Activated CD4-positive, alpha-beta T cell treated with anti-CD3 and anti-CD28 coated beads for 24 hours (primary cell): ENCODE measurements at regions not wholly inside any gene's neighbourhood (a gene's known extent, or its start where the extent isn't known, plus 50 kb on each side); places are given as distances from the start of the nearest gene placed in this dataset.

Experiments
- DNase-seq, 2 donors: peaks; one replicate each; pipeline ENCODE4 v3.0.0-alpha.2; 2020; ENCODE audit warnings: low read depth in 2 of 2

DNA sequence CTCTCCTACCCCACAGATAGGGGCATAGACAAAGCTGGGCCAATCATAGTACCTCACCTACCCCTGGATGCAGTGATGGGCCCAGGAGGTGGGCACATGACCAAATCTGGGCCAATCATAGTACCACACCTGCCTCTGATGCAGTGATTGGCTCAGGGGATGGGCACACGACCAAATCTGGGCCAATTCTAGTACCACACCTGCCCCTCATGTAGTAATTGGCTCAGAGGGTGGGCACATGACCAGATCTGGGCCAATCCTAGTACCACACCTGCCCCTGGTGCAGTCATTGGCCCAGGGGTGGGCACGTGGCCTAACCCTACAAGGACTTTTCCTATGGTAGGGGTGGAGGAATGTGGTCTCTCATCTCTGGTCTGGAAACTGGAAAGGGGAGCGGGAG is 56.9 kb upstream of the MEF2A start:
- no peak for DNase-seq

DNA sequence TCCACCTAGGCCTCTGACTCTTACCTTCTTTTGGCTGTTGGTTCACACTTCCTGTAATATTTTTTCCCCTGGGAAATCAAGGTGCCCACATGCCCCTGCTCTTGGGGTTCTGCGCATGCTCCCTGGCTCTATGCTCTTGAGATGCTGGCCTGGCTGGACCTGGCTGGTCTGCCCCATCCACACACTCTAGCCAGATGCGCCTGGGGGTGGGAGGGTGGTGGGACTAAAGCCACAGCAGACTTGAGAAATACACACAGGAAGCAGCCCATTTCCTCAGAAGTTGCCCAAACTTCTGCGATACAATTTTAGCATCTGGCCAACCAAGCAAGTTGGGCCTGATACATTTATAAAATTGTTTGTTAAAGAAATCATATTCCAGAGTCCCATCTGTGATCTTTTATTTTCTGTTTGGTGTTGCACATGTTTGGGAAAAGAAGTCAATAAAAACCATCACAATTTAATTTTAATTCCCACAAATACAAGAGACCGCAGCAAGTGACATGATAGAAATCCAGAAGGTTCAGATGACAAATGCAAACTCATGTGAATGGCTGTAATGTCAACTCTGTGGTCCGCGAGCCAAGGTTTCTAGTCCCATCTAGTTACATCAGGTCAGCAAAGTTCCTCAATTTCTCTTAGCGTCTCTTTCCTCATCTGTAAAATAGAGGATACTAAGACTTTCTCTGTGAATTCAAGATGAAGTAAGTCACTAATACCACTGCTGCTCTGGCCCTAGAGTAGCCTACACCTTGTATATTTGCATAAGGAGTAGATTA is 55.9 kb upstream of the MEF2A start:
- no peak for DNase-seq

DNA sequence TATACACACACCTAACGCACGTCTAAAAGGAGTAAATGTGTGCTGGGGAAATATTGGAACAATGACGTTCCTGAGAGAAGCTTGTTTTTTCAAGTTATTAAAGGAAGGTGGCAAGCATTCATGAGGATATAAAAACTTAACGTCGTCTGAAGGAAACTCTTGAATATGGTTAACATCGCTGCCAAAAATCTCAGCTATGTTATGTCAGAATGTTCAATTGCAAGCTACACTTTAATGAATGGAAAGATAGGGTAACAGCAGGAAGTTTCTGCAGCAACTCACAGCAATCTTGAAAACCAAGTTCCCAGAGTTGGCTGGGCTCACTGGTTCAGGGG is 54.3 kb upstream of the MEF2A start:
- DNase-seq, result no peak

DNA sequence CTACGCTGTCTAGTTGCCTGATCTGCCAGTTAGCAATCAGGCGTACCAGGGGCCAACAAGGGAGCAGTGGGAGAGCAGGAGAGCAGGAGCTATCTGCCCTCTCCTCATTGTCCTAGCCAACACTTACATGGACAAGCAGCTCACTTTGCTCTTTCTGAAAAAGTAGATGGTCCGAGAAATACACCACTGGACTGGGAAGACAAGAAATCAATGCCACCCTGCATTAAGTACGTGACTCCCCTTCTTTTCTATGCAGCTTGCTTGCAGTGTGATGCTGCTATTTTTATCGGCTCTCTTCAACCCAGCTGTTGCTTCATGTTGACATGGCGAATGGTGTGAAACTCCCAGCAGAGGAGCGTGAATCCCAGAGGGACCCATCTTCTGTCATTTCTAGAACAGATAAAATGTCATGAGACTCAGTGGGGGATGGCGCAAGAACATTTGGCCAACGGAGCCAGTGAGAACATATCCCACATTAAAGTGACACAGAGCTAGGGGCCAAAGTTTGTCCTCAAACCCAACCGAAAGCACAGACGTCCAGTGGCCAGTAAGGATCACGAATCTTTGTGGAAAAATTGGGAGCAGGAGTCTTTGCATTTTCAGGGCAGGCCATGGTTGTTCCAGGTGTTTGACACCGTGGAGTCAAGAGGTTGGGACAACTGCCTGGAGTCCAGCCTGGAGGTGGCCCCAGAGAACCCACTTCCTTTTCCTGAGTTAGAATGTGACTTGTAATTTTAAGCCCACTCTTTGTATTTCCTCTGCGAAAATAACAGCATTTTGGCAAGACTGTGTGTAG is 53.7 kb upstream of the MEF2A start:
- DNase-seq, result no peak

DNA sequence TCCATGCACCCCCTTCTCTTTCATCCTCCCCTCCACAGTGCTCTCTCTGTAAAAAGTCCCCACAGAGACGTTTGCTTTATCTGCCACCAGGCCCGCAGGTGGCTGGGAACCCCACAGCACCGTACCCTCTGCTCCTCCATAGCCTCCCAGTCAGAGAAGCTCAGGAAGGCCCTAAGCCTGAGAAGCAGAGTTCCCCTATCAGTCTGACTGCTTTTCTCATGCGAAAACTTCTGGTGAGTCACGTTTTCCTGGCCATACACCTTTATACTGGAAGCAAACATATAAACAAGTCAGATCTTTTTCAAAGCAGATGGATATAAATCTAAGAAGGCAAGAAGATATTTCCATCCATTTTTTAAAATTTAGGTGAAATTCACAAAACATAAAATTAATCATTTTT is 51.5 kb upstream of the MEF2A start:
- DNase-seq, result no peak
